GM21367 (cell line): ENCODE measurements at regions not wholly inside any gene's neighbourhood (a gene's known extent, or its start where the extent isn't known, plus 50 kb on each side); places are given as distances from the start of the nearest gene placed in this dataset.

ENCODE experiments used
- ATAC-seq: cut with Tn5 transposase; IDR thresholded peaks from one replicate; pipeline ENCODE4 v1.9.1; 2021; ENCODE audit not compliant: unreplicated experiment

DNA sequence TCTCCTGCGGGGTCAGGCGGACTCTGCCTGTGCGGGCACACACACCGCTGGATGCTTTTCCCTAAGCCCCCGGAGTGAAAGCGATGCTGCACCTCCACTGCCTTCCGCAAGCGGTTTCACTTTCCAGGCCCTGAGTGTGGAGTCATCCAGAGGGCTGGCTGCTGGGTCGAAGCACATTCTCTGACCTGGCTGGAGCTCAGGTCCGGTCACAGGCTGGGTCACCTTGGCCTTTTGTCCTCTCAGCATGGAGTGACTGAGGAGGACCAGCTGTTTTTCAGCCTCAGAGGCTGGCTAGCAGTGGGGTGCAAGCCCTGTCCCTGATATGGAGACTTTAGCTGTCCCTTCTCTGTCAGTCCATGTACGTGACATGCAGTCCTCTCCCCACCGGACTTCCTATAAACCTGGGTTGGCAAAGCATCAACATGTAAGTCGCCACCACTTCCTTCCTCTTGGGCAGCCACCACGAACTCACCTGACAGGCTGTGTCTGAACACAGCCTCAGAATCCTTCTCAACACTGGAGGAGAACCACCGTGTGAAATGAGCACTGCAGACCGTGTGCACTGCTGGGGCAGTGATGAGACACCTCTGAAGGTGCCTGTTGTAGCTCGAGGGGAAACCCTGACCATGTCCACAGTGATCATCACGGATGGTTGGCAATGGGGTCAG is 51.3 kb downstream of the GADD45G start:
- ATAC-seq, result no peak

DNA sequence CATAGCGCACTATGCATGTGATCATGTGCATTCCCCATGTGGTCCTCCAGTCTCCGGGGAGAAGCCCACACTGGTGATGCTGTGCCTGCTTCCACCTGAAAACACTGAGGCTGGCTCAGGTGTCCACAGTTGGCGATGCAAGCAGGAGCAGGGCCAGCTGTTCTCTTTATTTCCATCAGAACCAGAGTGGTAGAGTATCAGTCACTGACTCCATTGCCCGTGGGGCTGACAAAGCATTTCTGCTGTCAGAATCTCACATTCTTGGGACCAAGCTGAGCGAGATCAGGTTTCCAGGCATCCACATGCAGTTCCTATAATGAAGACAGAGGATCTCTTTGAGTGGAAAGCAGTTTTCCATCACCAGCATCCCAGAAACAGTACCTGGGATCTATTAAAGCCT is 52.5 kb downstream of the GADD45G start:
- ATAC-seq, result no peak

DNA sequence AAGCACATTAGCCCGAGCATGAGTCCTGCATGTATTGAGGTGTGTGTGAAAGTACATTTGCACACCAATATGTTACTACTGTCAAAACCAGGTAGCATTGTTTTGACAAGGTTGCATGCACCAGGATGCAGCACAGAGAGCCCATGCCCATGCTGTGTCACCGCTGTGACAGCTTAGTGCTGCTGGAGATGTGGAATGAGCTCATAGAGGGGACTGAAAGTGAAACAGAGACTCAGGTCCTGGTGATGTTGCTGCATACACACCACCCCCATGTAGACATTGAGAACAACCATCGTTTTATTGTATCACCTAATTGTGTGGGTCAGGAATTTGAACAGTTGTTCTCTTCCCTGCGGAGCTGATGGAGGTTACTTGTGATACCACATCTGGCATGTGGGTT is 53.0 kb downstream of the GADD45G start:
- ATAC-seq, result no peak

DNA sequence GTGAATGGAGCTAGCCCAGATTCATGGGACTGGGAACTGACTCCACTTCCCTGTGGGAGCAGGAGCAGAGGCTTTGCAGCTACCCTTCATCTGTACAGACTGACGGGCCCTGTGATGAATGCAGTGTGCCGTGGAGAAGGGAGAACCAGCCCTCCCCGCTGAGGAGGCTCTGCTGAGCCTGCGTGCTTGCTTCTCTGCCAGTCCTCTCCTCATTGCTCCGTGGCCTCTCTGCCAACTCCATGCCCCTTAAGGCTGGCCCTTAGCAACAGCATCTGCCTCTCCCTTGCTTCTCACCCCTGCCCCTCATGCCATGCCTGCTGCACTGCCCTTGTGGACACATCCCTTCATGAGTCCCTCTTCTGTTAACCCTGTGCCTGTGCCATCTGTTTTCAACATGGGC is 53.6 kb downstream of the GADD45G start:
- no peak for ATAC-seq

DNA sequence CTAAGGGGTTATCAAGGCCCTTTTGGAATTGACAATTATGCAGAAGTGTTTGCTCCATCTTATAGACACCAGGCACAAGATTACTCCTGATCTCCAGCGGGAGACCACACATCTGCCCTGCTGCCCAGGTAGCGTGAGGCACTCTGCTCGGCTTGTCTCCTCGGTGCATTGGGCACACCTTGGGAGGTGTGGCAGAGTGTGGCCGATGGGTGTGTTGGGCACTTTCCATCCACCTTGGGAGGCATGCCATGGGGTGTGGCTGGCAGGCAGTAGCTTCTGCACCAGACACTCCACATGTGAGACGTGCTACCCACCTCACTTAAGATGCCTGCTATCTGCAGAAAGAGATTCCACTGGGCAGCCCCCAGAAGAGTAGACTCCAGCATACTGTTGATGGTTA is 54.1 kb downstream of the GADD45G start:
- no peak for ATAC-seq

DNA sequence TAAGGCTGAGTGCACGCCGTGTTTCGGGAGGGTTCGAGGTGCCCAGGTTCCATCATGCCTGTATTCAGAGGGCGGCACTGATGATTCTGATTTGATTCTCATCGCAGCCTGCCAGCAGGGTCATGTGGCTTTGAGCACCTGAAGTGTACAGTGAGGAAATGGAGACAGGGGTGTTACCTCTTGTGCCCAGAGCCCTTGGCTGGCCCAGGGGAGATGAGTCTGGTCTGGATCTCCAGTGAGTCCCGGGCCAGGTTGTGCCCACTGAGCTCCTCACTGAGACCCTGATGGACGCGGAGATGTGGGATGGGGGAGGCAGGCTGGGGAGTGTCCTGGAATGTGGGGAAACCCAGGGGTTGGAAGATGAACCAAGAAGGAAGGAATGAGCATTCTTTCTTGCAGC is 54.7 kb downstream of the GADD45G start:
- ATAC-seq, result no peak

DNA sequence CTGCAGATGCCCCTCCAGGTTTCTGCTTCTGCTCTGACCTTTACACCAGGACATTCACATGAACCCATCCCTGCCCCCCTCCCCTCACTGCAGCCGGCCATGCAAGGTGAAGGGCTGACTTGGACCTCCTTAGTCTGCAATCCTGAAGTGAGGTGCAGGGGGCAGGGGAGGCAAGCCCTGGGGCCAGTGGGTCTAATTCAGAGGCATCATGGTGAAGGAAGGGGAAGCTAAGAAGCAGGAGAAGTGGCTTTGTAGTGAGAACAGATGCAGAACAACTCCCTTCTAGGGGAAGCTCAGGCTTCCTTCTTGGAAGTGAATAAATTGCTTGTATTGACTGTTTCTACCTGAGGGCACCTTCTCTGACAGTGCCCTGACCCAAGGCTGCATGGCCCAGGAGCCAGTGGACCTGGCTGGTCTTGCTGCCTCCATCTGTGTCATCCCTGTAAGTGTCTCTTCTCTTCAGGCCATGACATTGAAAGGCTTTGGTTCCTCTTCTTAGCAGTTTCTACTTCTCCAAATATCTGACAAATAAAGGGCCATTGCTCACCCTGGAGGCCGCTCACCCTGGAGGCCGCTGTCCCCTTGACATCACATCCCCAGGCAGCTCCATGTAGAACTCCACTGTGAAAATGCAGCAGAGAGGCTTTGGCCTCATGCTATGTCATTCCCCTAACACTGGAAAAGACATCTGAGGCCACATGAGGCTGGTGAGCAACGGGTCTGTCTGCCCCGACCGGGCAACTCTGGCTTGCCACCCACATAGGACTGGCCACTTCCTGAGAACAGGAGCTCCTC is 55.3 kb downstream of the GADD45G start:
- no peak for ATAC-seq

DNA sequence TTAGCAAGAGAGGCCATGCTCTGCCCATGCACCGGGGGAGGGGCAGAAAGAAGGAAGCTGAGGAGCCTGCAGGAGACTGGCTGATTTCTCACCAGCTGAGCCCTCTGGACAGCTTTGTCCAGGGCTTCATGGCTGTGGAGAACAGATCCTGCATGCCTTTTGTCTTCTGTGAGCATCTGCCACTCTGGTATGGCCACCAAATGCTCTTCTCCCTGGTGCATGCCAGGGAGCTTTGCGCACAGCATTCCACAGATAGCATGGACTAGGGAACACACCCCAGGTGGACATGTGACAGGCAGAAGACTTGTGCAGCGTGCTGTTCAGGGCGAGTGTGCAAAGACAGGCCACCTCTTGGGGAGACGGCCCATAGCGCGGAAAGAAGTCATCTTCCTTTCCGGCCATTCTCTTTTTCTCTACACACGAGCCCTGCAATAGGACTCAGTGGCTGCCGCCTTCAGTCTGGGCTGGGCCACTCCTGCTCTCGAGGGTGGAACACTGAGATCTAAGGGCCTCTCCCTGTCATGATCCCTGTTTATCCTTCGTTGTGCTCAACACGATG is 56.7 kb downstream of the GADD45G start:
- ATAC-seq, result no peak

DNA sequence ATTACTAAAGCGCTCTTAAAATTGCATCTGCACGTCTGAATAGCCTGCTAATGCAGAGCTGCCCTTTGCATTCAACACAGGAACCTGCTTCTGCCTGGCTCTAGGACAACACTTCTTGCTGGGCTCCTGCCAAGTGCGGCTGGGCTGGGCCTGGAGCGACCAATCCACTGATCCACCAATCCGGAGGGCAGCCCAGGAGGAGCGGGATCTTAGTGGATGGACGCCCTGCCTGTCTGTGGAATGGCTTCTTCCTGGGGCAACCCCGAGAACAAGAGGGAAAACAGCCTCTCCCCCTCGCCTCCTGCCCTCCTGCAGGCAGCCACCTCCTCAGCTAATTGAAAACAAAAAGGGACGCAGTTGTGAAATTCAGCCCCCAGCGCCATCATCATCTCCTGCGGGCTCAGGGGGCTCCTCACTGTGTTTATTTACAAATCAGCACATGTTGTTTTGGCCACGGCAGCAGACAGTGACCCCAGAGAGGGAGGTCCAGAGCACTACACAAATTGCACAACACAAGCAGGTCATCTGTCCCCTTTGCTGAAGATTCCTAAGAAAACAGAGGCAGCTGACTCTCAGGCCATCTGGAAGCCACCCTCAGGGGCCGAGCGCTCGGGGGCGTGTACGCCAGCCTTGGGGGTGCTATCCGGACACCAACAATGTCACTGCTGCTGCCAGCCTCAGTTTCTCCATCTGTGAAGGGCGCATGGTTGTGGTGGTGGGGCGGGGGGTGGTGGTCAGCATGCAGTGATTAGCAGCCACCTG is 57.3 kb downstream of the GADD45G start:
- ATAC-seq, result no peak

DNA sequence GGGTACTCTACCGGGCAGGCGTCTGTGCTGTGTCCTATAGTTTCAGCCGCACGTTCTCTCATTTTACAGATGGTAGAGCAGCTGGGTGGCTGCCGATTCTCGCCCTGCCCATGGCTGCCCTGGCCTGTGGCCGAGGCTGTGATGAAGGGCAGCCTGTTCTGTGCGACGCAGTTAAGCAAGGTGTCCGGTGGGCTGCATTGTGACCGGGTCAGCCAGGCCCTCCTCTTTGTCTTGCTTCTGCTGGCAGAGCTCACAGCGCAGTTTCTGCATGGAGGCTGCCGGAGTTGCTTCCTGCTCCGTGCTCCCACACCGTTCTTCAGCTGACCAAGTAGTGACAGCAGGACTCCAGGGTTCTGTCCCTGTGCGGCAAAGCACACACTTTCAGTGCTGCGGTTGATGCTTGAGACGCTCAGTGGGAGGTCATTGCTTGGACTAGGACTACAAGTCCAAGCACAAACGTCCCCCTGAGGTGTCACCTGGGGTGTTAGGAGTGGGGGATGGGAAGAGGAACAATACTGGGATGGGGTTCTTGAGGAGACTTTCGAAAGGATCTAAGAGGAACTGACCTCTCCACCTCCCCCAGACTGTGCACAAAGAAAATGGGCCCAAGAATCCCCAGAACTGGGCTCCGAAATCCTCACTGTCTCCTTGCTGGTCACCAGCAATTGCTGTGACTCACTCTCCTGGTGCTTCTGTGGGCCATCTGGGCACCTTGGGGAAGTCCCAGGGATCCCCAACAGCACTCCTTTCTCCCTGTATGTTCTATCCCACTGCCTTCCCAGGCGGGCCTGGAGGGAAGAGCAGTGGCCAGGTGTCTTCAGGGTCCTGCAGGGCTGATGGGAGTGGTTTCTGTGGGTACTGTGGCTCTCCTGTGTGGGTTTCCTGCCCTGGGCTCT is 58.2 kb downstream of the GADD45G start:
- no peak for ATAC-seq

DNA sequence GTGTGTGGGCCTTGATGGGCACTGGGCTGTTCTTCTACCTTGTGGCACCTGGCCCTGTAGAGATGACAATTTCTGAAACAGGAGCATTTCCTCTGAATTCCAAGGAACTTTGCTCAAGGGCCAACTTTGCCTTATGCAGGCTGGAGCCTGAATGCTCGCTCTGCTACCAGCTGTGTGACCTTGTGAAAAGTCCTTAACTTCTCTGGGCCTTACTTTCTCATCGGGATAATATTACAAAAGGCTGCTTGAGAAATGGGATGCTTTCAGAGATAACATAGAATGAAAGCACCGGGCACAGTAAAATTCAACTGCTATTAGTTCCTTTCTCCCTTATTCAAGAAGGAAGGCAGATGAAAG is 58.8 kb downstream of the GADD45G start:
- ATAC-seq, result no peak

DNA sequence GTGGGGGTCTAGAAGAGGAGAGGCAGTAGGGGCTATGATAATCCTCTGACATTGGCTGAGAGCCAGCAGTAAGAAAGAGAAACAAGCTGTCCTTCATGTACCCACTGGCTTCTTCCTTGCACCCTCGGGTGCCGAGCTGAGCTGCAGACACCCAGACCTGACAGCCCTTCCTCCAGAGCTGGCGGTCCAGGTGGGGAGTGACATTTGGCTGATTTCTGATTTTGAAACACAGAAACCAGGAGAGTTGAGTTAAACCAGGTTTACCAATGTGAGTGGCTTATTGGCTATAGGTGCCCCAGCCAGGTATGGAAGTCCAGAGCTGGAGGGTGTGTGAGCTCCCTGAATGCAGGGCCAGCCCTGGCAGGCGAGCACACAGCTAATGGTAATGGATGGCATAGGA is 59.2 kb downstream of the GADD45G start:
- no peak for ATAC-seq

DNA sequence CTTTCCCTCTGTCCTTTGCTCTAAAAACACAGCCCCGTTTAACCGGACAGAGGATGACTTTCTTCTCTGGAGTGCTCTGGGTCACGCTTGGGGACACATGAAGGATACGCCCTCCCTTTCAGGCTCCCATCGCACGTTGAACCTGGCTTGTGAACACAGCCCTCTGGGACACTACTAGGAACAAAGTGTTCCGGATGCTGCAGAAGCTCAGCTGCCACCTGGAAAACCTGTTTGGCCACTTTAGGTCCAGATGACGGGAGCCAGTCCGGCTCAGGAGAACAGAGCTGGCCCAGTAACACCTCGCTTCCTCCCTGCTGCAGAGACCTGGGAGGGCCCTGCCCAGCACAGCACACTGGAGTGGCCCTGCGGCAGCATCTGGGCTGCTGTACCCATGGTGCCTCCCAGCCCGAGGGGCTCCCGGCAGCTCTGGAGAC is 60.1 kb downstream of the GADD45G start:
- no peak for ATAC-seq

DNA sequence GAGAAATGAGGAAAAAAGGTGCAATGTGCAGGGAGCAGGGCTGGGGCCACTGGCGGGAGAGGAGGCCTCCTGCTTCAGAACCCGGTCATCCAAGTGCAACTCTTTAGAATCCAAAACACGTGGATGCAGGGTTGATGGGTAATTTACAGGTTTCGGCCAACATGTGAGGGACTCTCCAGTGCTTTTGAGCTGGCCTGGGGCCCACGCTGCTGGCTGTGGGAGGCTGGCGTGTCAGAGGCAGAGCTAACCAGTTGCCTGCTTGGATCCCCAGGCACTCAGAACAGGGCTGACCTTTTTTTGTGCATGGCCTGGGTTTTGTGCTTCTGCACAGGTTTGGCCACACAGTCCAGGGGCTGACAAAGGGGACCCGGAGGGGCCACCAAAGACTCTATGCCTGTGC is 61.6 kb downstream of the GADD45G start:
- ATAC-seq, result no peak

DNA sequence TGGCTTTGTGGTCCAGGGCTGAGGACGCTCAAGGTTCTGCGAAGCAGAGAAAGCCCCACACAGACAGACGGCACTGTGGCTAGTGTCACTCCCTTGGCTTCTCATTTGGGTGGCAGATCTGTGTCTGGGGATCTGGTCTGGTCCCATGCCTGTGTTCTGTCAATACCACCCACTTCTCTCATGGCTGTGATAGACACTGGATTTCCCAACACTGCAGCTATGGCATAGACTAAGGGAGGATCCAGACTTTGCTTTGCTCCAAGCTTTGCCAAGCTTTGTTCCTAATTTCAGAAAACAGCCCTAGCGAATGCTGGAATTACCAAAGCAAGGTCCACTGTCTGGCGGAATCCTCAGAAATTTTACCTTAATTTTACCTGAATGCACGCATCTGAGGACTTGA is 62.1 kb downstream of the GADD45G start:
- no peak for ATAC-seq

DNA sequence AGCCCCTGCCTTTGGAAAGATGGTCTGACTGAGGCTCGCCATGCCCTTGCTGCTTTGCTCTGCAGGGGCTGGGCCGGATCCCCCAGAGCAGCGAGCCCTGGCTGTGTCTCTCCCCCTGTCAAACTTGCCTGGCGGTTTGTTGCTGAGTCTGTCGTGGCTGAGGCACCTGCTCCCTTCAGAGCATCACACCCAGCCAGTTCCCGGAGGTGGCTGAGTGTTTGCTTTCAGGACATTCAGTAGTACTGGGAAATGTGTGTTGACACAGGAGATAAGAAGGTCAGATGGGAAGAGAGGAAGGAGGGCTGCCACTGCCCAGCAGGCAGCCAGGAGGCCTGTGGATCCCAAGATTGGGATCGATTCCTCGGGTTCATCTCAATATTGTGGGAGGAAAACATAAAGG is 62.9 kb downstream of the GADD45G start:
- ATAC-seq, result no peak

DNA sequence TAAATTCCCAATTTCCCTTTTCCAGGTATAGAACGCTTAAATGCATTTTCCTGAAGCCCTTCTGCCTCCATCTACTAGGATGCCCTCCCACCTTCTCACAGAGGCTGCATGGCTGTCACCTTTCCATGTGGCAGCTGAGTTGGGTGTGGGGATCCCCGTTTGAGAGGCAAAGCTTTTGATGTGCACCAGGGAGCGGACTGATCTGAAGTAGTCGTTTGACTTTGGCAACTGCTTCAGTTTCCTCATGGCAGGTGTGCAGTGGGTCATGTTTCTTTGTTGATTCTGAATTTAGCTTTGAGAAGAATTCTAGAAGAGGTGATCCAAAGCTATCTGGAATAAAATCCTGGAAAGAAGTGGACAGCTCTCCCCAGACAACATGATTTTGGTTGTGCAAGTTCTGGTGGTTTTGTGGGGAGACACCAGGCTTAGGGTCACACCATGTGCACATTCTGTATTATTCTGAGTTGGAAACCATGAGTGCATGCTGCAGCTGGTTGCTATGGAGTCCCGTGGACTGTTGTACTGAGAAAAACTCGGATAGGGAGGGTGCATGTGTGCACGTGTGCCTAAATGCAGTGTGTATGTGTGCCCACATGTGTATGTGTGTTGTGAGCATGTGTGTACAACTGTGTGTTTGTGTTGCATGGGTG is 63.5 kb downstream of the GADD45G start:
- ATAC-seq, result no peak

DNA sequence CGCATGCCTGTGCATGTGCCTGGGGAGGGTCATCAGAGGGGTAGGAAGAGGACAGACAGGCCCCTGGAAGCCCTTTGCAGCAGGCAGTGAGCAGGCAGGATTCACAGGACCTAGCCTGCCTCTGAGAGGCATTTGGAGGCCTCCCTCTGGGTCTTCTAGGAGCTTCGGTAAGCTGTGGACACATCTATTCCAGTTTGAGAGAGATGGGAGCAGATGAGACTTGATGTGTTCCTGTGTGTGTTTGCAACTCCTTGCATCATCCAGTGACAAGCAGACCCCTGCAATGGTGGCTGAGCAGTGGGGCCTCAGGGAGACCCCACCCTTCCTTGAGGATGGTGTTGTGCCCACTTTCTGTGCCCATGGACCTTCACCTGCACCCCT is 64.0 kb downstream of the GADD45G start:
- ATAC-seq, result no peak

DNA sequence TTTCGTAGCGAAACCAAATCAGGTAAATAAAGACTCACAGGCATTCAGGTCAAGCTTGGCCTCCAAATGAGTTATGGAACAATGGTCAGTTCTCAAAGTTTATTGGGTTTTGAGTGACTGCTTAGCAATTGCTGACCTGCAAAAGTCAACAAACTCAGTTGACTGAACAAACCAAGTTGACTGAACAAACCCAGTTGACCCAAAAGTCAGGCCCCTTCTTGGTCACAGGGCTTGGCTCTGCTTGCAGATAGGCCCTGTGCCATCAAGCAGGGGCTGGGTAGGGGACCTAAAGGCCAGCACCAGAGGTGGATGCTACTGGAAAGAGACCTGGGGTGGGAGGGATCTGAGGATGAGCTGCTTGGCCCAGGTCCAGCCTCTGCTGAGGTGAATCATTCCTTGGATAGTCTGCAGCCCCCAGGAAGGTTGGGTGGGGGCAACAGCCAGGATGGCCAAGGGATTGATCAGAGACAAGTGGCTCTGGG is 64.6 kb downstream of the GADD45G start:
- no peak for ATAC-seq

DNA sequence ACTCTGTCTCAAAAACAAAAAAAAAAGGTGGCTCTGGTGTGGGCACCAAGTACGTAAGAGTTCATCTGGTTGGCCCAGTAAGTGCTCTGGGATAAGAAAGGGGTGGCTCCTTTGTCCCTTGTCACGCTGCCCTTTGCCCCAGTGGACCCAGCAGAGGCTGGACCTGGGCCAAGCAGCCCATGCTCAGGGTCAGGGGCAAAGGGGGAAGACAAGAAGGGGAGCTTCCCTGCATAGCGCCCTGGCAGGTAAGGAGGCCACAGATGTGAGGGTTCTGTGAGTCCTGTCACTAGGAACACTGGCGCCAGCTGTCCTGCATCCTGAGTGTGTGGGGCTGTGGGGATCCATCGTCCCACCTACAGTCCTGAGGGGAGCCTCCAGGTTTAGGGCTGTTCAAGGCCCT is 65.3 kb downstream of the GADD45G start:
- no peak for ATAC-seq
